Vagina (tissue), 2 donors: ENCODE measurements at regions not wholly inside any gene's neighbourhood (a gene's known extent, or its start where the extent isn't known, plus 50 kb on each side); places are given as distances from the start of the nearest gene placed in this dataset.

ENCODE experiments used
- CTCF ChIP-seq, 3 experiments: fragments of 450-650 bp in 2 of 3; fragments of 200-600 bp in 1 of 3; sonication (generic) in 1 of 3; IDR thresholded peaks; one replicate each; pipeline ENCODE4 v1.5.1; 2017 to 2019; ENCODE audit warnings: antibody characterized with exemption in 3 of 3, mild to moderate bottlenecking in 2 of 3, moderate library complexity in 2 of 3
- POLR2A ChIP-seq, 2 donors: fragments of 450-650 bp; IDR thresholded peaks; one replicate each; pipeline ENCODE4 v1.6.1; 2017; ENCODE audit warnings: antibody characterized with exemption in 2 of 2, mild to moderate bottlenecking in 2 of 2, moderate library complexity in 2 of 2

GRCh38 chr5:68445257-68446069 lies 229.9 kb downstream of the PIK3R1 start:
- no peak for TF ChIP-seq CTCF (IDR thresholded peaks at IDR 0.05)
- TF ChIP-seq POLR2A (IDR thresholded peaks at IDR 0.05): no peak
